AG09319 (cell line): ENCODE measurements at regions not wholly inside any gene's neighbourhood (a gene's known extent, or its start where the extent isn't known, plus 50 kb on each side); places are given as distances from the start of the nearest gene placed in this dataset.

Experiments
- DNase-seq: peaks from one replicate; pipeline ENCODE4 v3.0.0-alpha.2; 2010; ENCODE audit warnings: low read depth; ENCODE audit errors: extremely low read depth
- CTCF ChIP-seq: IDR thresholded peaks from 2 replicates; pipeline ENCODE4 v1.5.1; 2011; ENCODE audit warnings: low read depth, mild to moderate bottlenecking, inconsistent platforms, low read length, moderate library complexity

- DNase-seq, result no peak
- no peak for TF ChIP-seq CTCF
Observed at GRCh38 chrX:40423299-40423698, 157.5 kb upstream of the ATP6AP2 start.

- no peak for TF ChIP-seq CTCF
Observed at GRCh38 chrX:40422021-40422420, 158.7 kb upstream of the ATP6AP2 start.

GRCh38 chrX:40420899-40421729, 159.7 kb upstream of the ATP6AP2 start:
- TF ChIP-seq CTCF, result no peak
- no peak for DNase-seq

More at GRCh38 chrX:40422021-40422420, 158.7 kb upstream of the ATP6AP2 start:
- no peak for DNase-seq

- TF ChIP-seq CTCF, result no peak
- DNase-seq, result no peak
Observed at GRCh38 chrX:40418813-40419195, 162.0 kb upstream of the ATP6AP2 start.

GRCh38 chrX:40418146-40418812, 162.5 kb upstream of the ATP6AP2 start:
- no peak for DNase-seq

GRCh38 chrX:40415675-40416074, 165.1 kb upstream of the ATP6AP2 start:
- no peak for DNase-seq
- no peak for TF ChIP-seq CTCF

More at GRCh38 chrX:40418146-40418812, 162.5 kb upstream of the ATP6AP2 start:
- no peak for TF ChIP-seq CTCF

GRCh38 chrX:40414335-40414734, 166.4 kb upstream of the ATP6AP2 start:
- no peak for DNase-seq
- no peak for TF ChIP-seq CTCF
